HEK293 (cell line): ENCODE measurements at regions not wholly inside any gene's neighbourhood (a gene's known extent, or its start where the extent isn't known, plus 50 kb on each side); places are given as distances from the start of the nearest gene placed in this dataset.
"Not testable (repeated sequence)": the region's sequence is repeated elsewhere in the genome, so short reads cannot be mapped to it uniquely, and the experiment has no call there.

ENCODE experiments used
- CTCF ChIA-PET: fragments of 350-600 bp; formaldehyde crosslinking; extraction: SDS; loops from one replicate; lab custom pipeline; 2021; ENCODE audit warnings: antibody characterized with exemption; lab: Yijun Ruan, JAX
- POLR2A ChIA-PET: fragments of 300-600 bp; formaldehyde crosslinking; extraction: SDS; loops from one replicate; lab custom pipeline; 2020; ENCODE audit warnings: antibody characterized with exemption, inconsistent platforms; lab: Yijun Ruan, JAX
- H3K27ac ChIP-seq: fragments of 200-500 bp; sonication (Bioruptor generic); 2 replicates; pipeline ENCODE4 v1.5.1; 2014; ENCODE audit warnings: low read depth, low read length, control low read depth, inconsistent platforms; ENCODE audit errors: extremely low read depth
- H3K36me3 ChIP-seq, 2 experiments: fragments of 200-500 bp in 1 of 2; sonication (Bioruptor generic) in 1 of 2; 1 replicate in 1 of 2; 2 replicates in 1 of 2; pipeline ENCODE4 v1.5.1; 2014 to 2017; ENCODE audit warnings: inconsistent platforms in 2 of 2, low read length in 2 of 2; ENCODE audit not compliant: control insufficient read depth in 2 of 2, insufficient read depth in 1 of 2
- H3K4me1 ChIP-seq: fragments of 200-500 bp; sonication (Bioruptor generic); 2 replicates; pipeline ENCODE4 v1.5.1; 2014; ENCODE audit warnings: mild to moderate bottlenecking, low read length, inconsistent platforms; ENCODE audit not compliant: control insufficient read depth, insufficient read depth
- H3K4me3 ChIP-seq: 2 replicates; pipeline ENCODE4 v1.5.1; 2011; ENCODE audit warnings: low read depth, mild to moderate bottlenecking, control low read depth, low read length, moderate library complexity
- H3K9me3 ChIP-seq: fragments of 200-500 bp; sonication (Bioruptor generic); 2 replicates; pipeline ENCODE4 v1.5.1; 2014; ENCODE audit warnings: low read depth, low read length, inconsistent platforms; ENCODE audit not compliant: control insufficient read depth, insufficient read depth
- ATF2 ChIP-seq: fragments of 450-650 bp; formaldehyde crosslinking; IDR thresholded peaks from 2 replicates; pipeline ENCODE4 v1.5.1; 2016; ENCODE audit warnings: missing biosample characterization, missing genetic modification characterization, low read depth
- CTCF ChIP-seq: fragments of 450-650 bp; formaldehyde crosslinking; IDR thresholded peaks from 2 replicates; pipeline ENCODE4 v1.5.1; 2016; ENCODE audit warnings: missing biosample characterization, missing genetic modification characterization
- FEZF1 ChIP-seq: fragments of 450-650 bp; formaldehyde crosslinking; IDR thresholded peaks from 2 replicates; pipeline ENCODE4 v1.5.1; 2016; ENCODE audit warnings: missing biosample characterization, missing genetic modification characterization
- MYNN ChIP-seq: fragments of 450-650 bp; formaldehyde crosslinking; IDR thresholded peaks from 2 replicates; pipeline ENCODE4 v1.5.1; 2016; ENCODE audit warnings: missing biosample characterization, missing genetic modification characterization, borderline replicate concordance
- SP3 ChIP-seq: fragments of 450-650 bp; formaldehyde crosslinking; IDR thresholded peaks from 2 replicates; pipeline ENCODE4 v1.5.1; 2016; ENCODE audit warnings: missing biosample characterization, missing genetic modification characterization
- YY1 ChIP-seq: fragments of 450-650 bp; formaldehyde crosslinking; IDR thresholded peaks from 2 replicates; pipeline ENCODE4 v1.5.1; 2018; ENCODE audit warnings: missing biosample characterization, missing genetic modification characterization
- ZNF169 ChIP-seq: fragments of 450-650 bp; formaldehyde crosslinking; IDR thresholded peaks from 2 replicates; pipeline ENCODE4 v1.5.1; 2016; ENCODE audit warnings: missing biosample characterization, missing genetic modification characterization
- ZNF223 ChIP-seq: fragments of 450-650 bp; formaldehyde crosslinking; IDR thresholded peaks from 2 replicates; pipeline ENCODE4 v1.5.1; 2016; ENCODE audit warnings: missing biosample characterization, missing genetic modification characterization
- ZNF311 ChIP-seq: fragments of 450-650 bp; formaldehyde crosslinking; IDR thresholded peaks from 2 replicates; pipeline ENCODE4 v1.5.1; 2017; ENCODE audit warnings: missing biosample characterization, missing genetic modification characterization, borderline replicate concordance
- ZNF335 ChIP-seq: fragments of 450-650 bp; formaldehyde crosslinking; conservative IDR thresholded peaks from 2 replicates; pipeline ENCODE4 v1.5.1; 2016; ENCODE audit warnings: missing biosample characterization, missing genetic modification characterization
- ZNF529 ChIP-seq: fragments of 450-650 bp; formaldehyde crosslinking; IDR thresholded peaks from 2 replicates; pipeline ENCODE4 v1.5.1; 2017; ENCODE audit warnings: missing genetic modification characterization, missing biosample characterization; ENCODE audit not compliant: insufficient replicate concordance
- ZNF544 ChIP-seq: fragments of 450-650 bp; formaldehyde crosslinking; IDR thresholded peaks from 2 replicates; pipeline ENCODE4 v1.5.0; 2017; ENCODE audit warnings: missing biosample characterization, missing genetic modification characterization
- ZNF610 ChIP-seq: fragments of 450-650 bp; formaldehyde crosslinking; IDR thresholded peaks from 2 replicates; pipeline ENCODE4 v1.5.1; 2016; ENCODE audit warnings: missing biosample characterization, missing genetic modification characterization, borderline replicate concordance
- ZNF658 ChIP-seq: fragments of 450-650 bp; formaldehyde crosslinking; IDR thresholded peaks from 2 replicates; pipeline ENCODE4; 2016; ENCODE audit warnings: missing biosample characterization, missing genetic modification characterization
- ZNF701 ChIP-seq: fragments of 450-650 bp; formaldehyde crosslinking; IDR thresholded peaks from 2 replicates; pipeline ENCODE4 v1.5.1; 2016; ENCODE audit warnings: missing biosample characterization, missing genetic modification characterization
- ZNF704 ChIP-seq: fragments of 450-650 bp; formaldehyde crosslinking; IDR thresholded peaks from 2 replicates; pipeline ENCODE4 v1.5.1; 2016; ENCODE audit warnings: missing biosample characterization, missing genetic modification characterization
- ZNF747 ChIP-seq: fragments of 450-650 bp; formaldehyde crosslinking; IDR thresholded peaks from 2 replicates; pipeline ENCODE4 v1.5.1; 2016; ENCODE audit warnings: missing biosample characterization, missing genetic modification characterization
- ZSCAN30 ChIP-seq: fragments of 450-650 bp; IDR thresholded peaks from 2 replicates; pipeline ENCODE4 v1.5.1; 2018; ENCODE audit warnings: missing biosample characterization, mild to moderate bottlenecking, missing genetic modification characterization, moderate library complexity
- TF ChIP-seq, protein P1 (sequence below): fragments of 450-650 bp; formaldehyde crosslinking; IDR thresholded peaks from 2 replicates; pipeline ENCODE4 v1.5.1; 2016; ENCODE audit warnings: missing biosample characterization, missing genetic modification characterization

DNA sequence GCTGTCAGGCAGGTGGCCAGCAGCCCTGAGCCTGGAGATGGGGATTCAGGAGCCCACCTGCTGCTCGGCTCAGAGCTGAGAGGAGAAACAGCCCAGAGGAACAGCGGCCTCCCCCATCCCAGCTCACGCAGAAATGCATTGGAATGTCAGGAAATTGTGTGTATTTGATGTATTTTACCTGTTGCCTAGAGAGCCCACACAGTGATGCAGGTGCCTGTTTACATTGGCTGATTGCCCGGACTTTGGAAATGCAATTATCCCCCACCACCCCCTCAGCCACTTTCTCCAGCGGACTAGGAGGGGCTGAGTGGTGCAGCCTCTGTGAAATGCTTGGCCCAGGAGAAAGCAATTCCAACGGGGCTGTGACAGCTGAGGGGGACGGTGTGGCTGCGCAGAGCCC, 281.7 kb upstream of the SFSWAP start:
- H3K9me3 ChIP-seq, H3K27ac ChIP-seq, POLR2A ChIA-PET, H3K4me3 ChIP-seq, H3K36me3 ChIP-seq, CTCF ChIA-PET, H3K4me1 ChIP-seq: not testable (repeated sequence)

- CTCF ChIA-PET, H3K36me3 ChIP-seq, H3K9me3 ChIP-seq, H3K4me3 ChIP-seq, H3K27ac ChIP-seq, POLR2A ChIA-PET, H3K4me1 ChIP-seq: not testable (repeated sequence)
Measured at GRCh38 chr12:131429697-131430096, 281.2 kb upstream of the SFSWAP start.

DNA sequence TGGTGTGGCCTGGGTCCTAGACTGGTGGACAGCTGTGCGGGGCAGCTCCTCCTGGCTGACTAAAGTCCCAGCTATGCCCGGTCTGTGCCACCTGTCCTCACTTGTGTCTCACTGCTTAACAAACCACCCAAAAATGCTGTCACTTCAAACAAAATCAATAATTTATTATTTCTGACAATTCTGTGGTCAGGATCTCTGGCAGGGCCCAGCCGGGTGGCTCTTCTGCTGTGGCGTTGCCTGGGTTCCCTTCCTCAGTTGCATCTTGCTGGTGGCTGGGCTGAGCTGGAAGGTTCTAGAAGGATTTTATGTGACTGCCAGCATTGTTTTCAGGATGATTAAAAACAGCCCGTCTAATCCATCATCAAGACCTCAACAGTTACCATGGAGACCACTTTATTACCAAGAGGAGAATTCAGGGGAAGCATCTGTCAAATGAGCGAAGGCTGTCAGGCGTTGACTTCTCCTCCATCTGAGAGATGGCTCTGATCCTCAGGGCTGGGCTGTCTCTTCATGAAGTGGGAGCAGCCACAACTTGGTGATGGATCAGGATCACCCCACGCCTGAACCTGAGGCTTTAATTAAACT, 280.6 kb upstream of the SFSWAP start:
- Histone ChIP-seq H3K27ac (no peak overlapping the region), H3K36me3 (no peaks in the 10 kb centered on the region), H3K9me3 (no peaks in the 10 kb centered on the region), H3K4me1 (no peaks in the 10 kb centered on the region), H3K4me3 (no peak overlapping the region)
- CTCF ChIA-PET = no interaction called here
- POLR2A ChIA-PET = no interaction called here
- no peak for TF ChIP-seq ATF2 (tag by site-specific recombination)
- no peak for TF ChIP-seq ZNF335 (tag by site-specific recombination)
- no peak for TF ChIP-seq FEZF1 (tag by site-specific recombination)
- TF ChIP-seq ZNF311 = no peak
- TF ChIP-seq ZNF610 (tag by site-specific recombination) = no peak
- TF ChIP-seq ZNF701 (tag by site-specific recombination) = no peak
- no peak for TF ChIP-seq CTCF
- TF ChIP-seq ZNF169 (tag by site-specific recombination) = no peak
- TF ChIP-seq MYNN = no peak
- TF ChIP-seq SP3 (tag by site-specific recombination) = no peak
- no peak for TF ChIP-seq ZNF544 (tag by site-specific recombination)
- TF ChIP-seq ZNF529 (tag by site-specific recombination) = no peak
- TF ChIP-seq ZNF223 (tag by site-specific recombination) = no peak
- TF ChIP-seq ZNF704 (tag by site-specific recombination) = no peak
- TF ChIP-seq YY1 (tag by site-specific recombination) = no peak
- TF ChIP-seq, protein P1, sequence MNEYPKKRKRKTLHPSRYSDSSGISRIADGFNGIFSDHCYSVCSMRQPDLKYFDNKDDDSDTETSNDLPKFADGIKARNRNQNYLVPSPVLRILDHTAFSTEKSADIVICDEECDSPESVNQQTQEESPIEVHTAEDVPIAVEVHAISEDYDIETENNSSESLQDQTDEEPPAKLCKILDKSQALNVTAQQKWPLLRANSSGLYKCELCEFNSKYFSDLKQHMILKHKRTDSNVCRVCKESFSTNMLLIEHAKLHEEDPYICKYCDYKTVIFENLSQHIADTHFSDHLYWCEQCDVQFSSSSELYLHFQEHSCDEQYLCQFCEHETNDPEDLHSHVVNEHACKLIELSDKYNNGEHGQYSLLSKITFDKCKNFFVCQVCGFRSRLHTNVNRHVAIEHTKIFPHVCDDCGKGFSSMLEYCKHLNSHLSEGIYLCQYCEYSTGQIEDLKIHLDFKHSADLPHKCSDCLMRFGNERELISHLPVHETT (tag by site-specific recombination) = no peak
- TF ChIP-seq ZSCAN30 = no peak
- no peak for TF ChIP-seq ZNF658 (tag by site-specific recombination)
- TF ChIP-seq ZNF747 (tag by site-specific recombination) = no peak

DNA sequence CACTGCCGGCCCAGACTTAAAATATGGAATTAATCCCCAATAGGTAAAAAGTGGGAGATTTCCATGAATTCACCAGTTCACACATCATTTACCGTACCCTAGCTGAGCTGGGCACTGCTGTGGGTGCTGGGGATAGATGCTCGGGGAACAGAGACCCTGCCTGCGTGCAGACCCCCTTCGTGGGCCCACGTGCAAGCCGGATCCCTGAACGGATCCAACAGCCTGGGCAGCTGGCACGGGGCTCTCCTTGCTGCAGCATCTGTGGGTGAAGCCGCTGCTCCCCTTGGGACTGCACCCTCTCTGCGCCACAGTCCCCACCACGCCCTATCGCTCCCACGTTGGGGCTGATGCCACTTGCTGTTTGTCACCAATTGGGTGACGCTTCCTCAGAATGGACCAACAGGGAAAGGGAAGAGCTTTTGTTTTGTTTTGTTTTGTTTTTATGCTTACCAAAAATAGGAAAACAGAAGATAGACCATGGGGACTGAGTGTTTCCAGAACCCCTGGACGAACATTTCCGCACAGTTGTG, 279.7 kb upstream of the SFSWAP start:
- H3K36me3 ChIP-seq, H3K27ac ChIP-seq, POLR2A ChIA-PET, H3K4me1 ChIP-seq, H3K4me3 ChIP-seq, CTCF ChIA-PET, H3K9me3 ChIP-seq: not testable (repeated sequence)
